ENCODE measurements at regions not wholly inside any gene's neighbourhood (a gene's known extent, or its start where the extent isn't known, plus 50 kb on each side); places are given as distances from the start of the nearest gene placed in this dataset.
A peak's percentile ranks its signal among the peaks of the same experiment; 100 is the strongest.

- TF ChIP-seq KLF12 (CRISPR knock-in tag; IDR thresholded peaks at IDR 0.05; ENCODE audit: borderline replicate concordance) (peak; percentile 46), ZBTB46 (CRISPR knock-in tag; IDR thresholded peaks at IDR 0.05; ENCODE audit: borderline replicate concordance) (0 out of 2 replicates have a peak, but pooled peaks have one; percentile 60), ARHGAP35 (CRISPR knock-in tag; IDR thresholded peaks at IDR 0.05; ENCODE audit: borderline replicate concordance) (peak; percentile 20; the same call in 1 of the 2 replicates), PHF21A (CRISPR knock-in tag; IDR thresholded peaks at IDR 0.05) (peak; percentile 58; the same call in 1 of the 2 replicates), ZBTB7A (CRISPR knock-in tag; IDR thresholded peaks at IDR 0.05) (0 out of 2 replicates have a peak, but pooled peaks have one; percentile 17), ZNF232 (CRISPR knock-in tag; IDR thresholded peaks at IDR 0.05; ENCODE audit: borderline replicate concordance) (peak; percentile 71; the same call in 1 of the 2 replicates), KDM5B (CRISPR knock-in tag; IDR thresholded peaks at IDR 0.05; ENCODE audit: borderline replicate concordance) (peak; percentile 74), ZBTB26 (CRISPR knock-in tag; IDR thresholded peaks at IDR 0.05; ENCODE audit: borderline replicate concordance) (peak; percentile 54; the same call in 1 of the 2 replicates), SIN3A (IDR thresholded peaks at IDR 0.05; ENCODE audit: borderline replicate concordance, low read depth, low read length) (peak; percentile 14; the same call in 1 of the 2 replicates), KLF16 (CRISPR knock-in tag; IDR thresholded peaks at IDR 0.05) (peak in 1 of 2 experiments; percentile 55; a peak in 1 of 4 replicates), ZNF687 (CRISPR knock-in tag; IDR thresholded peaks at IDR 0.05) (peak; percentile 60), ZFYVE20 (CRISPR knock-in tag; IDR thresholded peaks at IDR 0.05; ENCODE audit: borderline replicate concordance, low read depth) (0 out of 2 replicates have a peak, but pooled peaks have one; percentile 61), SALL1 (CRISPR knock-in tag; IDR thresholded peaks at IDR 0.05) (peak; percentile 61)
- TF ChIP-seq, protein P1, sequence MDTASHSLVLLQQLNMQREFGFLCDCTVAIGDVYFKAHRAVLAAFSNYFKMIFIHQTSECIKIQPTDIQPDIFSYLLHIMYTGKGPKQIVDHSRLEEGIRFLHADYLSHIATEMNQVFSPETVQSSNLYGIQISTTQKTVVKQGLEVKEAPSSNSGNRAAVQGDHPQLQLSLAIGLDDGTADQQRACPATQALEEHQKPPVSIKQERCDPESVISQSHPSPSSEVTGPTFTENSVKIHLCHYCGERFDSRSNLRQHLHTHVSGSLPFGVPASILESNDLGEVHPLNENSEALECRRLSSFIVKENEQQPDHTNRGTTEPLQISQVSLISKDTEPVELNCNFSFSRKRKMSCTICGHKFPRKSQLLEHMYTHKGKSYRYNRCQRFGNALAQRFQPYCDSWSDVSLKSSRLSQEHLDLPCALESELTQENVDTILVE (CRISPR knock-in tag; IDR thresholded peaks at IDR 0.05), result peak; percentile 65
- TF ChIP-seq, protein P2, sequence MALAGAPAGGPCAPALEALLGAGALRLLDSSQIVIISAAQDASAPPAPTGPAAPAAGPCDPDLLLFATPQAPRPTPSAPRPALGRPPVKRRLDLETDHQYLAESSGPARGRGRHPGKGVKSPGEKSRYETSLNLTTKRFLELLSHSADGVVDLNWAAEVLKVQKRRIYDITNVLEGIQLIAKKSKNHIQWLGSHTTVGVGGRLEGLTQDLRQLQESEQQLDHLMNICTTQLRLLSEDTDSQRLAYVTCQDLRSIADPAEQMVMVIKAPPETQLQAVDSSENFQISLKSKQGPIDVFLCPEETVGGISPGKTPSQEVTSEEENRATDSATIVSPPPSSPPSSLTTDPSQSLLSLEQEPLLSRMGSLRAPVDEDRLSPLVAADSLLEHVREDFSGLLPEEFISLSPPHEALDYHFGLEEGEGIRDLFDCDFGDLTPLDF (CRISPR knock-in tag; IDR thresholded peaks at IDR 0.05), result peak; percentile 61; the same call in 1 of the 2 replicates
- TF ChIP-seq, protein P3, sequence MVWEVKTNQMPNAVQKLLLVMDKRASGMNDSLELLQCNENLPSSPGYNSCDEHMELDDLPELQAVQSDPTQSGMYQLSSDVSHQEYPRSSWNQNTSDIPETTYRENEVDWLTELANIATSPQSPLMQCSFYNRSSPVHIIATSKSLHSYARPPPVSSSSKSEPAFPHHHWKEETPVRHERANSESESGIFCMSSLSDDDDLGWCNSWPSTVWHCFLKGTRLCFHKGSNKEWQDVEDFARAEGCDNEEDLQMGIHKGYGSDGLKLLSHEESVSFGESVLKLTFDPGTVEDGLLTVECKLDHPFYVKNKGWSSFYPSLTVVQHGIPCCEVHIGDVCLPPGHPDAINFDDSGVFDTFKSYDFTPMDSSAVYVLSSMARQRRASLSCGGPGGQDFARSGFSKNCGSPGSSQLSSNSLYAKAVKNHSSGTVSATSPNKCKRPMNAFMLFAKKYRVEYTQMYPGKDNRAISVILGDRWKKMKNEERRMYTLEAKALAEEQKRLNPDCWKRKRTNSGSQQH (CRISPR knock-in tag; IDR thresholded peaks at IDR 0.05; ENCODE audit: low read depth), result 0 out of 2 replicates have a peak, but pooled peaks have one; percentile 17
Observed at GRCh38 chr17:45585037-45585733, 94.7 kb upstream of the PLEKHM1 start (continued).
